Lower leg skin (tissue), 4 donors: ENCODE measurements at regions not wholly inside any gene's neighbourhood (a gene's known extent, or its start where the extent isn't known, plus 50 kb on each side); places are given as distances from the start of the nearest gene placed in this dataset.

Source experiments
- DNase-seq, 2 donors: peaks; one replicate each; pipeline ENCODE4 v3.0.0-alpha.2; 2019; ENCODE audit warnings: low spot score in 2 of 2
- H3K4me3 ChIP-seq: fragments of 200-600 bp; sonication (generic); 2 replicates; pipeline ENCODE4 v1.5.1; 2017; ENCODE audit warnings: mild to moderate bottlenecking, low read depth; ENCODE audit not compliant: poor library complexity, severe bottlenecking
- POLR2A ChIP-seq, 2 donors: fragments of 450-650 bp; IDR thresholded peaks; one replicate each; pipeline ENCODE4 v1.6.1; 2016 to 2017; ENCODE audit warnings: antibody characterized with exemption in 2 of 2, mild to moderate bottlenecking in 1 of 2, moderate library complexity in 1 of 2
- WGBS, 2 donors: methylation state at CpG; one replicate each; pipeline ENCODE4 v1.1.5; 2018; 5-methylcytosine and 5-hydroxymethylcytosine counted together
- intact Hi-C: fragments of 100-400 bp; cut with DNase I; formaldehyde crosslinking; loops from one replicate; pipeline ENCODE4 v1.15.0; 2023; ENCODE audit warnings: low total_unique reads
- TF ChIP-seq, protein P1 (sequence below), 3 donors: fragments of 450-650 bp; IDR thresholded peaks; one replicate each; pipeline ENCODE4 v1.5.1; 2016; ENCODE audit warnings: antibody characterized with exemption in 3 of 3, mild to moderate bottlenecking in 3 of 3, moderate library complexity in 2 of 3

DNA sequence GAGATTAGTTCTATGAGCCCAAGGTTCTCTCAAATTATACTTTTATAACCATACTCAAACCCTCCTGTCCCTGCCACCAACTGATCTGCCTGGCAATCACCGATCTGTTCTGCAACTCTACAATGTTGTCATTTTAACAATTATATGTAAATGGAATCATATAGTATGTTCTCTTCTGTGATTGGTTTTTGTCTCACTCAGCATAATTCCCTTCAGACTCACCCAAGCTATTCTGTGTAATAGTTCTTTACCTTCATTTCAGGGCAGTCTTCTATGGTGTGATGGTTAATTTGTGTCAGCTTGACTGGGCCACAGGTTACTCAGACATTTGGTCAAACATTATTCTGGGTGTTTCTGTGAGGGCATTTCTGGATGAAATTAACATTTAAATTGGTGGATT lies 181.9 kb upstream of the CXCL12 start:
- TF ChIP-seq, protein P1, sequence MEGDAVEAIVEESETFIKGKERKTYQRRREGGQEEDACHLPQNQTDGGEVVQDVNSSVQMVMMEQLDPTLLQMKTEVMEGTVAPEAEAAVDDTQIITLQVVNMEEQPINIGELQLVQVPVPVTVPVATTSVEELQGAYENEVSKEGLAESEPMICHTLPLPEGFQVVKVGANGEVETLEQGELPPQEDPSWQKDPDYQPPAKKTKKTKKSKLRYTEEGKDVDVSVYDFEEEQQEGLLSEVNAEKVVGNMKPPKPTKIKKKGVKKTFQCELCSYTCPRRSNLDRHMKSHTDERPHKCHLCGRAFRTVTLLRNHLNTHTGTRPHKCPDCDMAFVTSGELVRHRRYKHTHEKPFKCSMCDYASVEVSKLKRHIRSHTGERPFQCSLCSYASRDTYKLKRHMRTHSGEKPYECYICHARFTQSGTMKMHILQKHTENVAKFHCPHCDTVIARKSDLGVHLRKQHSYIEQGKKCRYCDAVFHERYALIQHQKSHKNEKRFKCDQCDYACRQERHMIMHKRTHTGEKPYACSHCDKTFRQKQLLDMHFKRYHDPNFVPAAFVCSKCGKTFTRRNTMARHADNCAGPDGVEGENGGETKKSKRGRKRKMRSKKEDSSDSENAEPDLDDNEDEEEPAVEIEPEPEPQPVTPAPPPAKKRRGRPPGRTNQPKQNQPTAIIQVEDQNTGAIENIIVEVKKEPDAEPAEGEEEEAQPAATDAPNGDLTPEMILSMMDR (IDR thresholded peaks at IDR 0.05): no peak
- TF ChIP-seq POLR2A (IDR thresholded peaks at IDR 0.05): no peak
- intact Hi-C loops: no loop called here
- WGBS, 2 donors: 43 to 44% methylated on average over 1 of the region's 1 CpG
- H3K4me3 ChIP-seq: no peak overlapping the region
- no peak for DNase-seq

DNA sequence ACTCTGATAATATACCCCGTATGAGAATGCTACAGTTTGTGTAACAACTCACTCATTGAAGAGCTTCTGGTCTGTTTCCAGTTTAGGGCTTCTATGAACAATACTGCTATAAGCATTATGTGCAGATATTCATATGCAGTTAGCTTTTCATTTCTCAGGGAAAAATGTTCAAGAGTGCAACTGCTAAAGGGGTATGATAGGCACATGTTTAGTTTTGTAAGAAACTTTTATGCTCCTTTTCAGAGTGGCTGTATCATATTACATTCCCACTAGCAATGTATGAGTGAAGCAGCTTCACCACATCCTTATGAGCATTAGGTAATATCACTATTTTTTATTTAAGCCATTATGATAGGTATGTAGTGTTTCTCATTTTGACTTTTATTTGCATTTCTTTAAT lies 182.6 kb upstream of the CXCL12 start:
- intact Hi-C loops: no loop called here
- no peak for DNase-seq
- no peak for TF ChIP-seq POLR2A (IDR thresholded peaks at IDR 0.05)
- TF ChIP-seq, protein P1 (IDR thresholded peaks at IDR 0.05): no peak
- no peak overlapping the region for H3K4me3 ChIP-seq
- WGBS, 2 donors: 58 to 68% methylated on average over 1 of the region's 1 CpG

DNA sequence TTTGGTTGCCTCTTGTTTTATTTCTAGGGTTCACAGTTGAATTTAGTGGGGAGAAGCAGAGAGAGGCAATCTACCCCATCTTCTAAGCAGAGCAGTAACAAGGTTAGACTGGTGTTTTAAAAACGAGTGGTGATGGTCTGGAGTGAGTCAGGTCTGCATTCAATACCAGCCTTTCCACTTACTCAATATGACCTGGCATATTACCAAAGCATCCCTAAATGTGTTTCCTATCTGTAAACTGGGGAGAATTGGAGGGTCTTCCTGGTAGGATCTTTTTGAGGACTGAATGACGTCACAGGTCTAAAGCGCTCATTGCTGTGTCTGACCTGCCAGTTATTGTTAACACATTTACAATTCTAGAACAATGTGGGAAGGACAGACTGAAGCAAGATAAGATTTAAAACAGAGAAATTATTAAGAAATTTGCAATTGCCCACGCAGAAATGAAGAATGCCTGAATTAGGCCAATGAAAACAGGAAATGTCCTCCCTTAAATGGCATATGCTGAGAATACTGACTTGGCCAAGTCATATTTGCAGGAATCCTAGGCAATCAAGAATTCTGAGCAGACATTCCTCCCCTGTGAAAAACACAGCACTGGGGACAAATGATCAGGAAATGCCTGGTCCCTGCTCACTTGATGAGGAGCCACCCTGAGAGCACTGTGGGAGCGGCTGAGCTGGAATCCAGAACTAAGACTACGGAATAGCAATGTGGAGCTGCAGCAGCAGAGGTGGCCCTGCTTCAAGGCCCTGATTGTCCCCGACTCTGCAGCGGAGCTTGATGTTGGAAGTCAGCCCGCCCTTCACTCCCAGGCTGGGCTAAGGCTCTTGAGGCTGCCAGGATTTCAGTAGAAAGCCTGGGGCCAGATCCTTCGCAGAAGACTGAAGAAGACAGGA lies 184.5 kb upstream of the CXCL12 start:
- TF ChIP-seq POLR2A (IDR thresholded peaks at IDR 0.05): no peak
- TF ChIP-seq, protein P1 (IDR thresholded peaks at IDR 0.05): no peak
- no peak overlapping the region for H3K4me3 ChIP-seq
- WGBS, 2 donors: 47 to 51% methylated on average over 10 of the region's 10 CpGs
- DNase-seq: peak; percentile 24 to 83
- intact Hi-C loops: no loop called here

DNA sequence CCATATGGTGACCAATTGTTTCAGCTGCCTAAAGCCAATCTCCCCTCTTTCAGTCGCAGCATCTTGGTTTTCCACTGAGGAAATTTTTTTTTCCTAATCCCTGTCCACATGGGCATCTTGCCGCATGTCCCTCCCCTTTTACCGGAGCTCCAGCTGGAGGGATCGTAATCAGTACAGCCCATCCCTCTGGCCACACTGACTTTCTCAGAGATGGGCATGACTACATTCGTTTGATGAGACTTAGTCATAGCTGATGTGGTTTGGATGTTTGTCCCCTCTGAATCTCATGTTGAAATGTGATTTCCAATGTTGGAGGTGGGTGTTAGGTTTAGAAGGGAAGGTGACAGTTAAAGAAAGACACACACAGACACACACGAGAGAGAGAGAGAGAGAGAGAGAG lies 186.8 kb upstream of the CXCL12 start:
- H3K4me3 ChIP-seq: no peak overlapping the region
- 76 to 84% methylated on average over 6 of the region's 6 CpGs for WGBS, 2 donors
- intact Hi-C loops: no loop called here
- TF ChIP-seq, protein P1 (IDR thresholded peaks at IDR 0.05): no peak
- TF ChIP-seq POLR2A (IDR thresholded peaks at IDR 0.05): no peak
- no peak for DNase-seq

DNA sequence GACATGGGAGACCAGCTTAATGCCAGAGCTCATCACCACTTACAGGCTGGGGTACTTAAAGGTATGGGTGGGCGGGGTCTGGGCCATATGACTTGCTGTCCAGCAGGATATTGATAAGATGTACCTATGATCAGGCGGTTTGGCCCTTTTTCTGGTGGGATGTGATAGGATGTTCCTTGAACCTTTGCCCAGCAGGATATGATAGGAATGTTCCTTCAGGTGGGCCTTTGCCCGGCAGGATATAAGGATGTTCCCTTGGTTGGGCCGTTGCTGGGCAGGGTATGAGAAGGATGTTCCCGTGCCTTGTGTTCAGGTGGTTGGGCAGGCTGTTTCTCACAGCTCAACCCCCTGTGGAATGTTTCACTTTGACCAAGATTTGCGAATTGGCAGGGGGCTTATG lies 187.2 kb upstream of the CXCL12 start:
- DNase-seq: no peak
- 89 to 90% methylated on average over 6 of the region's 6 CpGs for WGBS, 2 donors
- intact Hi-C loops: no loop called here
- no peak overlapping the region for H3K4me3 ChIP-seq
- TF ChIP-seq, protein P1 (IDR thresholded peaks at IDR 0.05): no peak
- TF ChIP-seq POLR2A (IDR thresholded peaks at IDR 0.05): no peak
